ENCODE measurements at regions not wholly inside any gene's neighbourhood (a gene's known extent, or its start where the extent isn't known, plus 50 kb on each side); places are given as distances from the start of the nearest gene placed in this dataset.

DNA sequence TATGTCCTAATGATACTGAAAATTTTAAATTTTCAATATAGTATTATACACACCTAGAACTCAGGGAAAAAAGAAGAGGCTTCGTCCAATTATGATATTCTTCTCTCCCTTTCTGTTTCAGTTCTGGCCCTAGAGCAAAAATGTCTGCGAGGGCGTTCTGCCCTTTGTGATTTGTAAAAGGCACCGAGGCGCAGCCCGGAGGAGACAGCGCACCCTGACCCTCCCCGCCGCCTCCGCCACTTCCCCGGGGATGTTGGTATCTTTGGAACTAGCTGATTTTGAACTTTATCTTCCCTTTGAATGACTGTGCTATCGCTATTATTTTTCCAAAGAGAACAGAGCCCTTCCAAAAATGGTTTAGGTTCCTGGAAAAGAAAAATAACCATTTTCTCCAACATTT, 173.2 kb upstream of the FAM9B start (continued):
- TF ChIP-seq, protein P1, sequence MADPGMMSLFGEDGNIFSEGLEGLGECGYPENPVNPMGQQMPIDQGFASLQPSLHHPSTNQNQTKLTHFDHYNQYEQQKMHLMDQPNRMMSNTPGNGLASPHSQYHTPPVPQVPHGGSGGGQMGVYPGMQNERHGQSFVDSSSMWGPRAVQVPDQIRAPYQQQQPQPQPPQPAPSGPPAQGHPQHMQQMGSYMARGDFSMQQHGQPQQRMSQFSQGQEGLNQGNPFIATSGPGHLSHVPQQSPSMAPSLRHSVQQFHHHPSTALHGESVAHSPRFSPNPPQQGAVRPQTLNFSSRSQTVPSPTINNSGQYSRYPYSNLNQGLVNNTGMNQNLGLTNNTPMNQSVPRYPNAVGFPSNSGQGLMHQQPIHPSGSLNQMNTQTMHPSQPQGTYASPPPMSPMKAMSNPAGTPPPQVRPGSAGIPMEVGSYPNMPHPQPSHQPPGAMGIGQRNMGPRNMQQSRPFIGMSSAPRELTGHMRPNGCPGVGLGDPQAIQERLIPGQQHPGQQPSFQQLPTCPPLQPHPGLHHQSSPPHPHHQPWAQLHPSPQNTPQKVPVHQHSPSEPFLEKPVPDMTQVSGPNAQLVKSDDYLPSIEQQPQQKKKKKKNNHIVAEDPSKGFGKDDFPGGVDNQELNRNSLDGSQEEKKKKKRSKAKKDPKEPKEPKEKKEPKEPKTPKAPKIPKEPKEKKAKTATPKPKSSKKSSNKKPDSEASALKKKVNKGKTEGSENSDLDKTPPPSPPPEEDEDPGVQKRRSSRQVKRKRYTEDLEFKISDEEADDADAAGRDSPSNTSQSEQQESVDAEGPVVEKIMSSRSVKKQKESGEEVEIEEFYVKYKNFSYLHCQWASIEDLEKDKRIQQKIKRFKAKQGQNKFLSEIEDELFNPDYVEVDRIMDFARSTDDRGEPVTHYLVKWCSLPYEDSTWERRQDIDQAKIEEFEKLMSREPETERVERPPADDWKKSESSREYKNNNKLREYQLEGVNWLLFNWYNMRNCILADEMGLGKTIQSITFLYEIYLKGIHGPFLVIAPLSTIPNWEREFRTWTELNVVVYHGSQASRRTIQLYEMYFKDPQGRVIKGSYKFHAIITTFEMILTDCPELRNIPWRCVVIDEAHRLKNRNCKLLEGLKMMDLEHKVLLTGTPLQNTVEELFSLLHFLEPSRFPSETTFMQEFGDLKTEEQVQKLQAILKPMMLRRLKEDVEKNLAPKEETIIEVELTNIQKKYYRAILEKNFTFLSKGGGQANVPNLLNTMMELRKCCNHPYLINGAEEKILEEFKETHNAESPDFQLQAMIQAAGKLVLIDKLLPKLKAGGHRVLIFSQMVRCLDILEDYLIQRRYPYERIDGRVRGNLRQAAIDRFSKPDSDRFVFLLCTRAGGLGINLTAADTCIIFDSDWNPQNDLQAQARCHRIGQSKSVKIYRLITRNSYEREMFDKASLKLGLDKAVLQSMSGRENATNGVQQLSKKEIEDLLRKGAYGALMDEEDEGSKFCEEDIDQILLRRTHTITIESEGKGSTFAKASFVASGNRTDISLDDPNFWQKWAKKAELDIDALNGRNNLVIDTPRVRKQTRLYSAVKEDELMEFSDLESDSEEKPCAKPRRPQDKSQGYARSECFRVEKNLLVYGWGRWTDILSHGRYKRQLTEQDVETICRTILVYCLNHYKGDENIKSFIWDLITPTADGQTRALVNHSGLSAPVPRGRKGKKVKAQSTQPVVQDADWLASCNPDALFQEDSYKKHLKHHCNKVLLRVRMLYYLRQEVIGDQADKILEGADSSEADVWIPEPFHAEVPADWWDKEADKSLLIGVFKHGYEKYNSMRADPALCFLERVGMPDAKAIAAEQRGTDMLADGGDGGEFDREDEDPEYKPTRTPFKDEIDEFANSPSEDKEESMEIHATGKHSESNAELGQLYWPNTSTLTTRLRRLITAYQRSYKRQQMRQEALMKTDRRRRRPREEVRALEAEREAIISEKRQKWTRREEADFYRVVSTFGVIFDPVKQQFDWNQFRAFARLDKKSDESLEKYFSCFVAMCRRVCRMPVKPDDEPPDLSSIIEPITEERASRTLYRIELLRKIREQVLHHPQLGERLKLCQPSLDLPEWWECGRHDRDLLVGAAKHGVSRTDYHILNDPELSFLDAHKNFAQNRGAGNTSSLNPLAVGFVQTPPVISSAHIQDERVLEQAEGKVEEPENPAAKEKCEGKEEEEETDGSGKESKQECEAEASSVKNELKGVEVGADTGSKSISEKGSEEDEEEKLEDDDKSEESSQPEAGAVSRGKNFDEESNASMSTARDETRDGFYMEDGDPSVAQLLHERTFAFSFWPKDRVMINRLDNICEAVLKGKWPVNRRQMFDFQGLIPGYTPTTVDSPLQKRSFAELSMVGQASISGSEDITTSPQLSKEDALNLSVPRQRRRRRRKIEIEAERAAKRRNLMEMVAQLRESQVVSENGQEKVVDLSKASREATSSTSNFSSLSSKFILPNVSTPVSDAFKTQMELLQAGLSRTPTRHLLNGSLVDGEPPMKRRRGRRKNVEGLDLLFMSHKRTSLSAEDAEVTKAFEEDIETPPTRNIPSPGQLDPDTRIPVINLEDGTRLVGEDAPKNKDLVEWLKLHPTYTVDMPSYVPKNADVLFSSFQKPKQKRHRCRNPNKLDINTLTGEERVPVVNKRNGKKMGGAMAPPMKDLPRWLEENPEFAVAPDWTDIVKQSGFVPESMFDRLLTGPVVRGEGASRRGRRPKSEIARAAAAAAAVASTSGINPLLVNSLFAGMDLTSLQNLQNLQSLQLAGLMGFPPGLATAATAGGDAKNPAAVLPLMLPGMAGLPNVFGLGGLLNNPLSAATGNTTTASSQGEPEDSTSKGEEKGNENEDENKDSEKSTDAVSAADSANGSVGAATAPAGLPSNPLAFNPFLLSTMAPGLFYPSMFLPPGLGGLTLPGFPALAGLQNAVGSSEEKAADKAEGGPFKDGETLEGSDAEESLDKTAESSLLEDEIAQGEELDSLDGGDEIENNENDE (IDR thresholded peaks at IDR 0.05; ENCODE audit: insufficient replicate concordance, low read length): no peak
- TF ChIP-seq TEAD4 (IDR thresholded peaks at IDR 0.05; ENCODE audit: low read depth, low read length): no peak
- no peak for TF ChIP-seq CTBP2 (IDR thresholded peaks at IDR 0.05; ENCODE audit: borderline replicate concordance, insufficient read depth, insufficient read length, low read length)
